H1 (cell line): ENCODE measurements at regions not wholly inside any gene's neighbourhood (a gene's known extent, or its start where the extent isn't known, plus 50 kb on each side); places are given as distances from the start of the nearest gene placed in this dataset.
"Not testable (repeated sequence)": the region's sequence is repeated elsewhere in the genome, so short reads cannot be mapped to it uniquely, and the experiment has no call there.

ENCODE experiments used
- CTCF ChIA-PET: fragments of 300-600 bp; sonication (Branson Sonifier 250); formaldehyde crosslinking; loops from one replicate; lab custom pipeline; 2021; ENCODE audit not compliant: partially characterized antibody; lab: Charles Lee
- POLR2A ChIA-PET: fragments of 300-600 bp; sonication (Branson Sonifier 250); formaldehyde crosslinking; loops from one replicate; lab custom pipeline; 2021; ENCODE audit warnings: inconsistent platforms; ENCODE audit not compliant: partially characterized antibody; lab: Charles Lee
- DNase-seq, 2 experiments: peaks; one replicate each; pipeline versions ENCODE4 v3.0.0 to v3.0.0-alpha.2; 2010 to 2022; ENCODE audit warnings: low spot score in 2 of 2, low read depth in 1 of 2, mixed read lengths in 1 of 2
- FAIRE-seq: peaks from 2 replicates; lab custom pipeline; 2011; peaks lifted over from hg19 to GRCh38; lab: Jason Lieb, UNC
- H2AFZ ChIP-seq: 2 replicates; pipeline ENCODE4 v1.8.1; 2012; ENCODE audit warnings: low read length, inconsistent platforms
- H2AK5ac ChIP-seq: 2 replicates; pipeline ENCODE4 v1.6.1; 2013; ENCODE audit warnings: low read depth, low read length
- H2BK120ac ChIP-seq: replicated peaks from 2 replicates; pipeline ENCODE3; 2013; ENCODE audit warnings: low read depth, low read length, inconsistent platforms
- H2BK12ac ChIP-seq: 2 replicates; pipeline ENCODE4 v1.6.1; 2013; ENCODE audit warnings: low read depth, low read length
- H2BK15ac ChIP-seq: 2 replicates; pipeline ENCODE4 v1.6.1; 2013; ENCODE audit warnings: low read length
- H2BK20ac ChIP-seq: 2 replicates; pipeline ENCODE4 v1.6.1; 2013; ENCODE audit warnings: low read length
- H2BK5ac ChIP-seq: 2 replicates; pipeline ENCODE4 v1.6.1; 2013; ENCODE audit warnings: low read depth, low read length
- H3K14ac ChIP-seq: 2 replicates; pipeline ENCODE4 v1.6.1; 2013; ENCODE audit warnings: inconsistent platforms; ENCODE audit not compliant: insufficient read length
- H3K18ac ChIP-seq: 2 replicates; pipeline ENCODE4 v1.6.1; 2013; ENCODE audit warnings: low read length; ENCODE audit errors: extremely low read depth
- H3K23ac ChIP-seq: 2 replicates; pipeline ENCODE4 v1.6.1; 2013; ENCODE audit warnings: inconsistent platforms; ENCODE audit not compliant: insufficient read length
- H3K23me2 ChIP-seq: 2 replicates; pipeline ENCODE4 v1.6.1; 2013; ENCODE audit warnings: low read depth, low read length
- H3K27ac ChIP-seq: 2 replicates; pipeline ENCODE4 v1.6.1; 2011; ENCODE audit warnings: low read depth, low read length, inconsistent platforms
- H3K27me3 ChIP-seq, 4 experiments: replicated peaks in 1 of 4; 1 replicate in 1 of 4; 2 replicates in 3 of 4; pipeline versions ENCODE4 v1.6.1 to v1.8.1; 2011 to 2013; ENCODE audit warnings: low read length in 3 of 4, mild to moderate bottlenecking in 3 of 4, inconsistent platforms in 2 of 4, mixed read lengths in 2 of 4, moderate library complexity in 1 of 4; ENCODE audit not compliant: control insufficient read depth in 3 of 4, insufficient read depth in 3 of 4; ENCODE audit errors: extremely low read depth in 1 of 4
- H3K36me3 ChIP-seq, 4 experiments: 2 replicates each; pipeline versions ENCODE4 v1.6.1 to v1.8.1; 2011 to 2013; ENCODE audit warnings: mild to moderate bottlenecking in 4 of 4, low read length in 3 of 4, moderate library complexity in 2 of 4, control low read depth in 1 of 4, inconsistent platforms in 1 of 4; ENCODE audit not compliant: insufficient read depth in 4 of 4, control insufficient read depth in 2 of 4
- H3K4ac ChIP-seq: replicated peaks from 2 replicates; pipeline ENCODE3; 2013; ENCODE audit warnings: low read length, low read depth, mixed read lengths, inconsistent platforms; ENCODE audit not compliant: insufficient read length
- H3K4me1 ChIP-seq, 4 experiments: replicated peaks in 1 of 4; 1 replicate in 1 of 4; 2 replicates in 3 of 4; pipeline versions ENCODE4 v1.6.1 to v1.8.1; 2011 to 2013; ENCODE audit warnings: low read length in 3 of 4, inconsistent platforms in 2 of 4, mixed read lengths in 1 of 4; ENCODE audit not compliant: insufficient read depth in 4 of 4, control insufficient read depth in 3 of 4
- H3K4me2 ChIP-seq, 2 experiments: 2 replicates each; pipeline versions ENCODE4 v1.6.1 to v1.8.1; 2011 to 2013; ENCODE audit warnings: low read depth in 2 of 2, low read length in 2 of 2, control low read depth in 1 of 2, inconsistent platforms in 1 of 2, mild to moderate bottlenecking in 1 of 2; ENCODE audit not compliant: insufficient read depth in 1 of 2
- H3K4me3 ChIP-seq, 4 experiments: fragments of 200-600, 300-600 bp in 1 of 4; sonication (generic), shearing (Covaris generic), sonication (Bioruptor Twin) in 1 of 4; 2 replicates each; pipeline versions ENCODE4 v1.5.1 to v1.8.1; 2011 to 2016; ENCODE audit warnings: low read length in 4 of 4, low read depth in 3 of 4, control low read depth in 2 of 4, inconsistent platforms in 2 of 4, mild to moderate bottlenecking in 2 of 4, mixed read lengths in 1 of 4, moderate library complexity in 1 of 4; ENCODE audit not compliant: insufficient read depth in 2 of 4; ENCODE audit errors: extremely low read depth in 1 of 4
- H3K56ac ChIP-seq: replicated peaks from 2 replicates; pipeline ENCODE3; 2013; ENCODE audit warnings: low read depth, mild to moderate bottlenecking, mixed read lengths, low read length, inconsistent platforms; ENCODE audit not compliant: insufficient read length
- H3K79me1 ChIP-seq: 2 replicates; pipeline ENCODE4 v1.6.1; 2013; ENCODE audit warnings: low read depth, low read length, control low read depth
- H3K79me2 ChIP-seq, 2 experiments: 2 replicates each; pipeline versions ENCODE4 v1.6.1 to v1.8.1; 2012 to 2013; ENCODE audit warnings: low read length in 2 of 2, mild to moderate bottlenecking in 2 of 2, inconsistent platforms in 1 of 2; ENCODE audit not compliant: insufficient read depth in 2 of 2, control insufficient read depth in 1 of 2
- H3K9ac ChIP-seq, 4 experiments: replicated peaks in 1 of 4; 1 replicate in 1 of 4; 2 replicates in 3 of 4; pipeline versions ENCODE4 v1.6.1 to v1.8.1; 2011 to 2013; ENCODE audit warnings: low read depth in 3 of 4, low read length in 3 of 4, control low read depth in 2 of 4, mild to moderate bottlenecking in 2 of 4, moderate library complexity in 2 of 4, inconsistent platforms in 1 of 4; ENCODE audit errors: extremely low read depth in 1 of 4
- H3K9me3 ChIP-seq, 2 experiments: 2 replicates each; pipeline versions ENCODE4 v1.6.1 to v1.8.1; 2012 to 2013; ENCODE audit warnings: mild to moderate bottlenecking in 2 of 2, moderate library complexity in 2 of 2, control low read depth in 1 of 2, inconsistent platforms in 1 of 2, low read depth in 1 of 2, low read length in 1 of 2, mixed read lengths in 1 of 2; ENCODE audit not compliant: insufficient read depth in 2 of 2
- H4K20me1 ChIP-seq, 2 experiments: replicated peaks in 1 of 2; 2 replicates each; pipeline versions ENCODE3 to v1.8.1; 2011 to 2013; ENCODE audit warnings: inconsistent platforms in 2 of 2, low read length in 2 of 2, mild to moderate bottlenecking in 1 of 2; ENCODE audit not compliant: insufficient read depth in 2 of 2, control insufficient read depth in 1 of 2
- H4K5ac ChIP-seq: 2 replicates; pipeline ENCODE4 v1.6.1; 2013; ENCODE audit warnings: low read length, low read depth, mixed read lengths, inconsistent platforms; ENCODE audit not compliant: insufficient read length
- H4K8ac ChIP-seq: 2 replicates; pipeline ENCODE4 v1.8.0; 2013; ENCODE audit warnings: mild to moderate bottlenecking, moderate library complexity, low read length, inconsistent platforms; ENCODE audit not compliant: insufficient read depth; ENCODE audit errors: extremely low read depth
- H4K91ac ChIP-seq: replicated peaks from 2 replicates; pipeline ENCODE3; 2013; ENCODE audit warnings: low read length, mixed read lengths, inconsistent platforms; ENCODE audit not compliant: insufficient read length
- WGBS, 2 experiments: shearing (Covaris generic) in 1 of 2; methylation state at CpG; one replicate each; pipeline versions ENCODE4 v1.1.6 to v1.1.7; 2013 to 2015; ENCODE audit warnings: low lambda C conversion rate in 2 of 2, mixed read lengths in 2 of 2, inconsistent platforms in 1 of 2, low coverage in 1 of 2, missing lambda C conversion rate in 1 of 2; ENCODE audit not compliant: insufficient replicate concordance in 2 of 2, insufficient coverage in 1 of 2, insufficient read length in 1 of 2; ENCODE audit errors: extremely low coverage in 1 of 2, missing lambda C conversion rate in 1 of 2; 5-methylcytosine and 5-hydroxymethylcytosine counted together

GRCh38 chr2:21379668-21380067 lies 255.9 kb downstream of the TDRD15 start:
- H3K79me1 ChIP-seq, H2BK5ac ChIP-seq, H3K27ac ChIP-seq, H2AFZ ChIP-seq, H3K14ac ChIP-seq, POLR2A ChIA-PET, H3K4me2 ChIP-seq, H3K23ac ChIP-seq, H2BK12ac ChIP-seq, H3K27me3 ChIP-seq, H3K9ac ChIP-seq, H2BK20ac ChIP-seq, DNase-seq, H3K4me3 ChIP-seq, H3K9me3 ChIP-seq, H3K56ac ChIP-seq, H4K5ac ChIP-seq, H3K36me3 ChIP-seq, H3K23me2 ChIP-seq, H3K4ac ChIP-seq, H3K79me2 ChIP-seq, H4K20me1 ChIP-seq, H3K18ac ChIP-seq, H3K4me1 ChIP-seq, H2BK120ac ChIP-seq, H2AK5ac ChIP-seq, H4K91ac ChIP-seq, H2BK15ac ChIP-seq, FAIRE-seq, H4K8ac ChIP-seq: not testable (repeated sequence)
- WGBS, 2 experiments = 97% methylated on average over 2 of the region's 2 CpGs; no CpG with 5 or more reads in 1 of the 2 experiments
- CTCF ChIA-PET = interaction anchor here (0.6 kb wide), 1 partner anchor 435 kb away, joined by 4 read pairs; no protein-coding TSS in a partner anchor
